Liver (tissue), 8 donors: ENCODE measurements at regions not wholly inside any gene's neighbourhood (a gene's known extent, or its start where the extent isn't known, plus 50 kb on each side); places are given as distances from the start of the nearest gene placed in this dataset.

ENCODE experiments used
- DNase-seq: peaks from one replicate; pipeline ENCODE4 v3.0.0-alpha.2; 2017; ENCODE audit warnings: low spot score
- H3K27ac ChIP-seq, 2 donors: one replicate each; pipeline ENCODE4 v1.7.0; 2013; ENCODE audit warnings: inconsistent platforms in 2 of 2, low read length in 2 of 2, control low read depth in 1 of 2, low read depth in 1 of 2, mild to moderate bottlenecking in 1 of 2
- H3K27me3 ChIP-seq, 4 donors: one replicate each; pipeline versions ENCODE4 v1.6.1 to v1.7.0; 2013; ENCODE audit warnings: low read length in 3 of 4, inconsistent platforms in 1 of 4, mild to moderate bottlenecking in 1 of 4, moderate library complexity in 1 of 4; ENCODE audit not compliant: control insufficient read depth in 4 of 4, insufficient read depth in 4 of 4
- H3K36me3 ChIP-seq, 4 donors: one replicate each; pipeline versions ENCODE4 v1.6.1 to v1.7.0; 2013; ENCODE audit warnings: low read length in 3 of 4, mild to moderate bottlenecking in 3 of 4, low read depth in 1 of 4, moderate library complexity in 1 of 4; ENCODE audit not compliant: control insufficient read depth in 4 of 4, insufficient read depth in 3 of 4
- H3K4me1 ChIP-seq, 4 donors: one replicate each; pipeline versions ENCODE4 v1.6.1 to v1.7.0; 2013; ENCODE audit warnings: low read length in 3 of 4, mild to moderate bottlenecking in 3 of 4, moderate library complexity in 1 of 4; ENCODE audit not compliant: control insufficient read depth in 4 of 4, insufficient read depth in 4 of 4
- H3K4me3 ChIP-seq, 3 donors: one replicate each; pipeline versions ENCODE4 v1.6.1 to v1.7.0; 2013; ENCODE audit warnings: low read length in 3 of 3, control low read depth in 1 of 3, low read depth in 1 of 3, mild to moderate bottlenecking in 1 of 3
- H3K9ac ChIP-seq, 2 donors: one replicate each; pipeline ENCODE4 v1.7.0; 2013; ENCODE audit warnings: low read length in 2 of 2, mild to moderate bottlenecking in 2 of 2, moderate library complexity in 2 of 2, control low read depth in 1 of 2, low read depth in 1 of 2
- H3K9me3 ChIP-seq, 4 donors: one replicate each; pipeline versions ENCODE4 v1.6.1 to v1.7.0; 2013; ENCODE audit warnings: low read length in 3 of 4; ENCODE audit not compliant: control insufficient read depth in 4 of 4
- EGR1 ChIP-seq, 2 donors: IDR thresholded peaks; 2 replicates each; pipeline ENCODE4 v1.6.1; 2016 to 2018; ENCODE audit warnings: antibody characterized with exemption in 2 of 2, low read depth in 2 of 2
- FOXA1 ChIP-seq: IDR thresholded peaks from 2 replicates; pipeline ENCODE4 v1.6.1; 2016; ENCODE audit warnings: antibody characterized with exemption
- FOXA2 ChIP-seq: IDR thresholded peaks from 2 replicates; pipeline ENCODE4 v1.6.1; 2016; ENCODE audit warnings: antibody characterized with exemption
- GABPA ChIP-seq, 2 donors: IDR thresholded peaks in 1 of 2; conservative IDR thresholded peaks in 1 of 2; 2 replicates each; pipeline ENCODE4 v1.6.1; 2016; ENCODE audit warnings: antibody characterized with exemption in 2 of 2, mild to moderate bottlenecking in 1 of 2, moderate library complexity in 1 of 2
- HNF4A ChIP-seq, 2 donors: conservative IDR thresholded peaks; 2 replicates each; pipeline ENCODE4 v1.6.1; 2016; ENCODE audit warnings: antibody characterized with exemption in 2 of 2, mild to moderate bottlenecking in 2 of 2
- HNF4G ChIP-seq: IDR thresholded peaks from 2 replicates; pipeline ENCODE4 v1.6.1; 2016; ENCODE audit warnings: antibody characterized with exemption
- JUND ChIP-seq, 2 donors: IDR thresholded peaks; 2 replicates each; pipeline ENCODE4 v1.6.1; 2016; ENCODE audit warnings: antibody characterized with exemption in 2 of 2
- NR2F2 ChIP-seq: IDR thresholded peaks from 2 replicates; pipeline ENCODE4 v1.6.1; 2016; ENCODE audit warnings: antibody characterized with exemption
- RAD21 ChIP-seq, 2 donors: IDR thresholded peaks; 2 replicates each; pipeline ENCODE4 v1.6.1; 2016; ENCODE audit warnings: antibody characterized with exemption in 2 of 2, mild to moderate bottlenecking in 2 of 2
- RXRA ChIP-seq, 2 donors: IDR thresholded peaks; 2 replicates each; pipeline ENCODE4 v1.6.1; 2017 to 2018; ENCODE audit warnings: antibody characterized with exemption in 2 of 2, mild to moderate bottlenecking in 1 of 2
- TAF1 ChIP-seq: conservative IDR thresholded peaks from 2 replicates; pipeline ENCODE4 v1.6.1; 2016; ENCODE audit warnings: antibody characterized with exemption, mild to moderate bottlenecking
- YY1 ChIP-seq: IDR thresholded peaks from 2 replicates; pipeline ENCODE4 v1.6.1; 2016; ENCODE audit warnings: antibody characterized with exemption, mild to moderate bottlenecking
- WGBS: extraction: QIAGEN DNeasy Blood & Tissue Kit; methylation state at CpG from one replicate; pipeline ENCODE4 v1.1.7; 2013; 5-methylcytosine and 5-hydroxymethylcytosine counted together
- TF ChIP-seq, protein P1 (sequence below): IDR thresholded peaks from 2 replicates; pipeline ENCODE4 v1.6.1; 2016; ENCODE audit warnings: antibody characterized with exemption
- TF ChIP-seq, protein P2 (sequence below): IDR thresholded peaks from 2 replicates; pipeline ENCODE4 v1.6.1; 2016; ENCODE audit warnings: antibody characterized with exemption
- TF ChIP-seq, protein P3 (sequence below): IDR thresholded peaks from 2 replicates; pipeline ENCODE4 v1.6.1; 2016; ENCODE audit warnings: antibody characterized with exemption
- TF ChIP-seq, protein P4 (sequence below): IDR thresholded peaks from 2 replicates; pipeline ENCODE4 v1.6.1; 2016; ENCODE audit warnings: antibody characterized with exemption, mild to moderate bottlenecking
- TF ChIP-seq, protein P5 (sequence below): fragments of 150-350 bp; IDR thresholded peaks from 2 replicates; pipeline ENCODE4 v1.5.1; 2017; ENCODE audit warnings: improper control_type of control experiment, low read depth, low read length; ENCODE audit not compliant: missing input control
- donor health status: healthy.
- donor health status: healthy.
- donor health status: healthy.
- donor health status: healthy.
- donor health status: healthy.

DNA sequence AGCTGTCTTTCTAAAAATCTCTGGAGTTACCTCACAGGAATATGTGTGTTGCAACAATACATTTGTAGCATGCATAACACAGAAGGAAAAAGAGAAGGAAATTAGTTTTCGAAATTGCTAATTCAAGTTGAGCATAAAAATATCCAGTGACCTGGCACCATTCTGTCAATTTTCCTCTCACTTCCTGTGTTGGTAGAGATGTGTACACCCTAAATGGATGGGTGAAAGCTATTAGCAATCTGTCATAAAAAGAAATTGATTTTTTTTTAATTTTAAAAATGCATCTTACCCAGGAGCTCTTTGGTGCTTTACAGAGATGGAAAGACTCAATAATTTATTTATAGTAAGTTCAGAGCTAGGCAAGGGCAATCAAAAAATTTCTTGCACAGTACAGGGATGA lies 333.3 kb upstream of the TMEM229A start:
- DNase-seq = no peak
- H3K9ac ChIP-seq = no peak overlapping the region
- H3K36me3 ChIP-seq = no peaks in the 10 kb centered on the region
- TF ChIP-seq, protein P1, sequence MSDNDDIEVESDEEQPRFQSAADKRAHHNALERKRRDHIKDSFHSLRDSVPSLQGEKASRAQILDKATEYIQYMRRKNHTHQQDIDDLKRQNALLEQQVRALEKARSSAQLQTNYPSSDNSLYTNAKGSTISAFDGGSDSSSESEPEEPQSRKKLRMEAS = no peak
- TF ChIP-seq HNF4A (conservative IDR thresholded peaks at IDR 0.05) (no peak), YY1 (no peak), GABPA (IDR thresholded peaks at IDR 0.05 in 1 of 2, conservative IDR thresholded peaks at IDR 0.05 in 1 of 2) (no peak), RXRA (IDR thresholded peaks at IDR 0.05) (no peak), FOXA2 (no peak), JUND (IDR thresholded peaks at IDR 0.05) (no peak), NR2F2 (no peak), HNF4G (no peak), FOXA1 (no peak), EGR1 (IDR thresholded peaks at IDR 0.05; ENCODE audit: low read depth in 2 of 2) (no peak)
- TF ChIP-seq, protein P2, sequence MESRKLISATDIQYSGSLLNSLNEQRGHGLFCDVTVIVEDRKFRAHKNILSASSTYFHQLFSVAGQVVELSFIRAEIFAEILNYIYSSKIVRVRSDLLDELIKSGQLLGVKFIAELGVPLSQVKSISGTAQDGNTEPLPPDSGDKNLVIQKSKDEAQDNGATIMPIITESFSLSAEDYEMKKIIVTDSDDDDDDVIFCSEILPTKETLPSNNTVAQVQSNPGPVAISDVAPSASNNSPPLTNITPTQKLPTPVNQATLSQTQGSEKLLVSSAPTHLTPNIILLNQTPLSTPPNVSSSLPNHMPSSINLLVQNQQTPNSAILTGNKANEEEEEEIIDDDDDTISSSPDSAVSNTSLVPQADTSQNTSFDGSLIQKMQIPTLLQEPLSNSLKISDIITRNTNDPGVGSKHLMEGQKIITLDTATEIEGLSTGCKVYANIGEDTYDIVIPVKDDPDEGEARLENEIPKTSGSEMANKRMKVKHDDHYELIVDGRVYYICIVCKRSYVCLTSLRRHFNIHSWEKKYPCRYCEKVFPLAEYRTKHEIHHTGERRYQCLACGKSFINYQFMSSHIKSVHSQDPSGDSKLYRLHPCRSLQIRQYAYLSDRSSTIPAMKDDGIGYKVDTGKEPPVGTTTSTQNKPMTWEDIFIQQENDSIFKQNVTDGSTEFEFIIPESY = no peak
- TF ChIP-seq, protein P3, sequence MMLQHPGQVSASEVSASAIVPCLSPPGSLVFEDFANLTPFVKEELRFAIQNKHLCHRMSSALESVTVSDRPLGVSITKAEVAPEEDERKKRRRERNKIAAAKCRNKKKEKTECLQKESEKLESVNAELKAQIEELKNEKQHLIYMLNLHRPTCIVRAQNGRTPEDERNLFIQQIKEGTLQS = no peak
- TF ChIP-seq, protein P4, sequence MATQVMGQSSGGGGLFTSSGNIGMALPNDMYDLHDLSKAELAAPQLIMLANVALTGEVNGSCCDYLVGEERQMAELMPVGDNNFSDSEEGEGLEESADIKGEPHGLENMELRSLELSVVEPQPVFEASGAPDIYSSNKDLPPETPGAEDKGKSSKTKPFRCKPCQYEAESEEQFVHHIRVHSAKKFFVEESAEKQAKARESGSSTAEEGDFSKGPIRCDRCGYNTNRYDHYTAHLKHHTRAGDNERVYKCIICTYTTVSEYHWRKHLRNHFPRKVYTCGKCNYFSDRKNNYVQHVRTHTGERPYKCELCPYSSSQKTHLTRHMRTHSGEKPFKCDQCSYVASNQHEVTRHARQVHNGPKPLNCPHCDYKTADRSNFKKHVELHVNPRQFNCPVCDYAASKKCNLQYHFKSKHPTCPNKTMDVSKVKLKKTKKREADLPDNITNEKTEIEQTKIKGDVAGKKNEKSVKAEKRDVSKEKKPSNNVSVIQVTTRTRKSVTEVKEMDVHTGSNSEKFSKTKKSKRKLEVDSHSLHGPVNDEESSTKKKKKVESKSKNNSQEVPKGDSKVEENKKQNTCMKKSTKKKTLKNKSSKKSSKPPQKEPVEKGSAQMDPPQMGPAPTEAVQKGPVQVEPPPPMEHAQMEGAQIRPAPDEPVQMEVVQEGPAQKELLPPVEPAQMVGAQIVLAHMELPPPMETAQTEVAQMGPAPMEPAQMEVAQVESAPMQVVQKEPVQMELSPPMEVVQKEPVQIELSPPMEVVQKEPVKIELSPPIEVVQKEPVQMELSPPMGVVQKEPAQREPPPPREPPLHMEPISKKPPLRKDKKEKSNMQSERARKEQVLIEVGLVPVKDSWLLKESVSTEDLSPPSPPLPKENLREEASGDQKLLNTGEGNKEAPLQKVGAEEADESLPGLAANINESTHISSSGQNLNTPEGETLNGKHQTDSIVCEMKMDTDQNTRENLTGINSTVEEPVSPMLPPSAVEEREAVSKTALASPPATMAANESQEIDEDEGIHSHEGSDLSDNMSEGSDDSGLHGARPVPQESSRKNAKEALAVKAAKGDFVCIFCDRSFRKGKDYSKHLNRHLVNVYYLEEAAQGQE = no peak
- no peak overlapping the region for H3K27ac ChIP-seq
- H3K9me3 ChIP-seq = no peaks in the 10 kb centered on the region
- H3K4me3 ChIP-seq = no peak overlapping the region
- no peaks in the 10 kb centered on the region for H3K27me3 ChIP-seq
- 62% methylated on average over 1 of the region's 1 CpG for WGBS
- no peaks in the 10 kb centered on the region for H3K4me1 ChIP-seq

DNA sequence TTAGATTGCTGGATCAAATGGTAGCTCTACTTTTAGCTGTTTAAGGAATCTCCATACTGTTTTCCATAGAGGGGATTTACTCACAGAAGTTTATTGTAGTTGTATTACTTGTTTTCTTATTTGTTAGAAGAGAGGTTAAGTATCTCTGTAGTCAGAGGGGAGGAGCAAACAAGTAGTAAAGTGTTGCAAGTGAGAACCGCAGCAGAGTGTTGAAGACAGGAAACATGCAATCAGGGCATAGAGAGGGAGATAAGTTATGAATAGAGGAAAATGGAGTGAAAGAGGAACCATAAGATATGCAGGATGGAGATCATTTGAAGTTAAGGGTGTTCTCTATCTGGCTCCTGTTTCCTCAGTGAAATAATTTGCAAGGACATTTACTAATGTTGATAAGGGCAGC lies 331.4 kb upstream of the TMEM229A start:
- no peaks in the 10 kb centered on the region for H3K4me1 ChIP-seq
- WGBS = 62% methylated on average over 1 of the region's 1 CpG
- H3K4me3 ChIP-seq = no peak overlapping the region
- no peak overlapping the region for H3K9ac ChIP-seq
- DNase-seq = no peak
- H3K36me3 ChIP-seq = no peaks in the 10 kb centered on the region
- no peak overlapping the region for H3K27ac ChIP-seq
- H3K9me3 ChIP-seq = no peaks in the 10 kb centered on the region
- H3K27me3 ChIP-seq = no peaks in the 10 kb centered on the region
- TF ChIP-seq, protein P1 = no peak
- TF ChIP-seq, protein P5, sequence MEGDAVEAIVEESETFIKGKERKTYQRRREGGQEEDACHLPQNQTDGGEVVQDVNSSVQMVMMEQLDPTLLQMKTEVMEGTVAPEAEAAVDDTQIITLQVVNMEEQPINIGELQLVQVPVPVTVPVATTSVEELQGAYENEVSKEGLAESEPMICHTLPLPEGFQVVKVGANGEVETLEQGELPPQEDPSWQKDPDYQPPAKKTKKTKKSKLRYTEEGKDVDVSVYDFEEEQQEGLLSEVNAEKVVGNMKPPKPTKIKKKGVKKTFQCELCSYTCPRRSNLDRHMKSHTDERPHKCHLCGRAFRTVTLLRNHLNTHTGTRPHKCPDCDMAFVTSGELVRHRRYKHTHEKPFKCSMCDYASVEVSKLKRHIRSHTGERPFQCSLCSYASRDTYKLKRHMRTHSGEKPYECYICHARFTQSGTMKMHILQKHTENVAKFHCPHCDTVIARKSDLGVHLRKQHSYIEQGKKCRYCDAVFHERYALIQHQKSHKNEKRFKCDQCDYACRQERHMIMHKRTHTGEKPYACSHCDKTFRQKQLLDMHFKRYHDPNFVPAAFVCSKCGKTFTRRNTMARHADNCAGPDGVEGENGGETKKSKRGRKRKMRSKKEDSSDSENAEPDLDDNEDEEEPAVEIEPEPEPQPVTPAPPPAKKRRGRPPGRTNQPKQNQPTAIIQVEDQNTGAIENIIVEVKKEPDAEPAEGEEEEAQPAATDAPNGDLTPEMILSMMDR = no peak
- TF ChIP-seq EGR1 (IDR thresholded peaks at IDR 0.05; ENCODE audit: low read depth in 2 of 2) = no peak
- TF ChIP-seq, protein P4 = no peak
- TF ChIP-seq HNF4G = no peak
- no peak for TF ChIP-seq GABPA (IDR thresholded peaks at IDR 0.05 in 1 of 2, conservative IDR thresholded peaks at IDR 0.05 in 1 of 2)
- no peak for TF ChIP-seq RAD21 (IDR thresholded peaks at IDR 0.05)
- TF ChIP-seq RXRA (IDR thresholded peaks at IDR 0.05) = no peak
- TF ChIP-seq TAF1 = no peak
- TF ChIP-seq HNF4A (conservative IDR thresholded peaks at IDR 0.05) = no peak
- TF ChIP-seq, protein P2 = no peak
